ENCODE measurements at regions not wholly inside any gene's neighbourhood (a gene's known extent, or its start where the extent isn't known, plus 50 kb on each side); places are given as distances from the start of the nearest gene placed in this dataset.
"Not testable (repeated sequence)": the region's sequence is repeated elsewhere in the genome, so short reads cannot be mapped to it uniquely, and the experiment has no call there.

DNA sequence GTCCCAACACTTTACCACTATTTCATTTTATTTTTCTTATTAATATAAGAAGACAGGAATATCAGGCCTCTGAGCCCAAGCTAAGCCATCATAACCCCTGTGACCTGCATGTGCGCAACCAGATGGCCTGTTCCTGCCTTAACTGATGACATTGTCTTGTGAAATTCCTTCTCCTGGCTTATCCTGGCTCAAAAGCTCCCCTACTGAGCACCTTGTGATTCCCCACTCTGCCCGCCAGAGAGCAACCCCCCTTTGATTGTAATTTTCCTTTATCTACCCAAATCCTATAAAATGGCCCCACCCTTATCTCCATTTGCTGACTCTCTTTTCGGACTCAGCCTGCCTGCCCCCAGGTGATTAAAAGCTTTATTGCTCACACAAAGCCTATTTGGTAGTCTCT lies 382.8 kb upstream of the HS3ST1 start:
- not testable (repeated sequence) for DNase-seq

DNA sequence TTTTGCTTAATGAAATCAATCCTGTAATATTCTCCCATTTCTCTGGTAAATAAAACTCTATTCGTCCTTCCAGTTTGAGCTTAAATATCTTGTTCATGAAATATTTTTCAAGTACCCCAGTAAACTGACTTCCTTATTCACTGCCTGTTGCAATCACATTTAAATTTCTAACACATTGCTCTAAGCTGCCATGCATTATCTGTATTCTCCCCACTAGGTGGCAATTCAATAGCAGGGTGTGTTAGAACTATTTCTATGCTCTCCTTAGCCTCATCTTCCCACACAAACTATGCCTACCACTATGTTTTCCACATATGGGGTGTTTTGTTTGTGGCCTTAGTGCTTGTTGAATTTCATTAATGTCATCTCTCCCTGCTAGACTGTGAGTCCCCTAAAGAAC lies 377.1 kb upstream of the HS3ST1 start:
- peak; percentile 18 for DNase-seq

DNA sequence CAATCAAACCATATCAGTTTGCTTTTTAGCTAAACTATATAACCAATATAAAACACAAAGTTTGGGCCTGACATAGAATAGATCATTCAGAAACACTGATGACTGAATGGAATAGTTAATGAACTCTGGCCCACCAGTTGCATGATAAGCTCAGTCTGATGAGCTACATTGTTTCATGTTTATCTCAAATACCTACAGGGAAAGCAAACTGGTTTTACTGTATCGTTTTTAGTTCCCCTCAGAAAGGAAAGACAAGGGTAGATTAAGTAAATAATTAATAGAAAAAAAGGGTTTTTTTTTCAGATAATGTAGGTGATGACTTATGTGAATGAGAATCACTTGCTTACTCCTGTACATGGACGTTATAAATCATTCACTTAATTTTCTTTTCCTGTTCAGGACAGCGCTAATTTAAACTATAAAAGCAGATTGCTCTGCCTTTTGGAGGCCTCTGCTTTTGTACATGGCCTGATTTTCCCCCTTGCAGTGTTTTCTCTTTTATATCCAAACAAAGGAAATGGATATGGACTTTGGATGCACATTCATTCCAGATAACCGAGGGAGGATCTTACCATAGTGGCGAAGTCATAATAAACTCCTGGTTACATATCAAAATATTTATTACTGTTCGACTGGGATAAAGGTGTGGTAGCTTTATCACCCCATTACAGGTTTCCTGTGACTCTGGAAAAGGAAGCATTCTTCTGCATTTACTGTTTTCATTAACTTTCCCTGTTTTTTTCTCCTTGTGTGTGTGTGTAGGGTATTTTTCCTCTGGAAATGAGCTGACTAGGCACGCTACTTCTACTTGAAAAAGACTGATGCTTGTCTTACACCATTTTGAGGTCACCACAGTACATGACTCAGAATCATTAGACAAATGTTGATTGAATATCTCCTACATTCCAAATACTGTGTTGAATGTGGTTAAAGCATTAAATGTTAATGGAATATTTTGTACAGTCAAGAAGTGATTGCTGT lies 373.1 kb upstream of the HS3ST1 start:
- DNase-seq, result no peak

DNA sequence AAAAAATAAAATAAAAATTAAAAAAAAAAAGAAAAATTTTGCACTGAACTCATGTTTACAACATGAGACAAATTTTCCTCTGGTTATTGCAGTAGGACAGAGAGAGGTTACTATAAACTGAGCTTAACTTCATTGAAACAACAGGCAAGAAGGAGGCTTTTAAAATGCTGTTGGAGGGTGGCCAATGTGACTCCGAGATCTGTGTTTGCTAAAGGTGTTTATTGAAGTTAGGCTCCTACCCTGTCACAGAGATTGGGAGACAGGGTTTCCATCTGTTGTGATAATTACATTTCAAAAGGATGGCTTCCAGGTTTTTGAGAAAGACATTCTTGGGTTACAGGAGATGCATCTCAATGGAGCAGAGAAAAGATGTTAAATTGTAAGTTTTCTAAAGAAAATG lies 370.5 kb upstream of the HS3ST1 start:
- DNase-seq, result no peak

DNA sequence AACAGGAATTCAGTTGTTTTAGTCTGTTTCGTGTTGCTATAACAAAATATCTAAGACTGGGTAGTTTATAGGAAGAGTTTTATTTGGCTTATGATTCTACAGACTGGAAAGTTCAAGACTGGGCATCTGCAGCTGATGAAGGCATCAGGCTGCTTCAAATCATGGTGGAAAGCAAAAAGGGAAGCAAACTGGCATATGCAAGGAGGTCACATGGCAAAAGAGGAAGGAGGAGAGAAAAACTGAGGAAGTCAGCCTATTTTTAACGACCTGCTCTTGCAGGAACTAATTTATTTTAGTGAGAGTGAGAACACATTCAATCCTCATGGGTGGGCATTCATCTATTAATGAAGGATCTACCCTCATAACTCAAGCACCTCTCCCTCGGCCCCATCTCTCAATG lies 363.1 kb upstream of the HS3ST1 start:
- DNase-seq, result no peak

DNA sequence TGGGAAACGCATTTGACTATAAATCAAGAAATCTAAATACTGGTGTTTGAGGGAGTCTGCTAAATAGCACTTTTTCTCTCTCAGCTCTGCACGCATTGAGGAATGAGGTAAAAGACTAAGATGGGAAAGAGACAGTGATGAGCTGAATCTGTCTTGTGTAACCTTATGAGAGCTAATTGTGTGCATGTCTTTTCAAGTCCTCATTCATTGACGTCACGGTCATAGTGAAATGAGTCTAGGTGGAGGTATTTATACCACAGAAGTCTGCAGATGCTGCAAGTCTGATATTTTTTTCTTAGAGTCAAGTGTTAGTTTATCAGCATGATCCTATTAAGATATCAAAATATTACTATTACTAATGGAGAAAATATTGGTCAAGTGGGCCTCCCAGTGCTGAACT lies 361.5 kb upstream of the HS3ST1 start:
- no peak for DNase-seq

DNA sequence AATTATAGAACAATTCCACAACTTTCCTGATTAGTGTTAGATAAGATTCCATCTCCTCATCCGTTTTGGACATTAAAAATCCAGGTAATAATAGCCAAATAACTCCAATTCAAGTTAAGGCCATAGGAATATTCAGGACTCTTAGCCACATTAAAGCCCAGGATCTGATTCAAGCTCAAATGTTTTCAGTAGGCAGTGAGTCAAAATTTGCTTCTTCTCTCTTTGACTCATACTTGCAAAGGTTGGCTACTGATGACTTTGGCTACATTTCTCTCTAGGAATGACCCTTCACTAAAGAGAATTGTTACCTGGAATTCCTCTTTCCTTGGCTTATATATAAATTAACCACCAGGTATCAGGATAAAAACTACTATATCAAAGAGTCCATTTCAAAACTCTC lies 354.9 kb upstream of the HS3ST1 start:
- DNase-seq, result no peak

DNA sequence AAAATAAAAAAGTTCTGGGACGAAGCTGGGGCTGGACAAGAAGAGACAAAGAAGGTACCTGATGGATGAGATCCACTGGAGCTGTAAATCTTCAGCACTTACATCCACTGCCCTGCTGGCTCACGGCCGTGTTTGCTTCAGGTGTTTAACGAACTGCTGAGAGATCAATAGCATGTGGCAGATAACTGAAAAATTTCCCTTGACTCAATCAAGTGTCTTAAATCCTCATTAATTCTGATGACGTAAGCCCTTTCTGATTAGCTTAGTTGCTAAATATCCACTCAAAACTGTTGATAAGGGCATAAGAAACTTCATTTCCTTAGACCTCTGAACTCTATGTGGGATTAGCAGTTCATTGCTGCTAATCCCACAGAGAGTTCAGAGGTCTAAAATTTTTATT lies 354.2 kb upstream of the HS3ST1 start:
- no peak for DNase-seq

DNA sequence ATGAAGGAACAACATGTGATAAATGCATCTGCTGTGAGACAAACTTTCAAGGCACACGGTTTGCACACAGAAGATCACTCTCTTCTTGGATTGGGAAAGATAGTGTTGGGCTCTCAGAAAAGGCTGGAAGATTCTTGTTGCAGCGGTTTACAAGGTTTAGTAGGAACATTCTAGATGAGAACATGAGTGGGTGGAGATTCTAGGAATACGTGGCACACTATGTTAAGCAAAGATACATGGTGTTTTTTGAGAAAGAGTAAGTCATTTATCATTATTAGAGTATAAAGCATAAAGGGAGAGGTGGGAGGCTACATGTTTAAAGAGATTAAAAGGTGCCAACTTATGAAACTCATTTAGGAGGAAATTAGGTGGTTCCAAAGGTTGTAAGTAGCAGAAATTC lies 348.8 kb upstream of the HS3ST1 start:
- no peak for DNase-seq

DNA sequence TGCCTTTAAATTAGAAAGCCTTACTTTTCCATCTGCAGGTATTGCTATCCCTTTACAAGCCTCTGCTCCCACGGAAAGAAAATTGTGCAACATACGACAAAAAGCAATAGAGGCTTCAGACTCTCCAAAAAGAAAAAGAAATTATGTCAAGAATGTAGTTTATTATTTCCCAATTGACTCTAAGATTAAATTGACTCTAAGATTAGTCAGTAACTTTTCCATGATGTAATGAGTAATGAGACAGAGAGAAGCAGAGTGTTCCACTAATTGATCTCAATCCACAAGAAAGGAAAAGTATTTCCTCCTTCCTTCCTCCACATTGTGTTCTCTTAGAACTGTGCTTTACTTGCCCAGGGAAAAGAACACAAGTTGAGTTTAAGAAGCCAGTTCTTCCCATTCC lies 345.7 kb upstream of the HS3ST1 start:
- DNase-seq, result no peak

DNA sequence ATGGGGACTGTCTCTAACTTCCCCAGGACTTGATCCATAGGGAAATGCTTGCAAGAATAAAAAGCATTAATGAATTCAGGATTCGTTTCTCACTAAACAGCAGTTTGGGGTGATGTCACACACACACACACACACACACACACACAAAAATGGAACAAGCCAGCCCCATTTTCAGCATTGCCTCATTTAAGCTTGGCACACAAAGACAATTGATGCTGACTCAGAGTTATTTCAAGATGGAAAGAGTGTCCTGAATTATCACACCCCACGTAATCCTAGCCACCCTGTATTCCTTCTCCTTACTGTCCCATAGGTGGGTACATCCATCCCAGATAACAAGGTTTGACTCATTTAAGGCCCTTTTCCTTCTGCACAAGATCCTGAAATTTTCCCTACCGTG lies 345.1 kb upstream of the HS3ST1 start:
- DNase-seq, result no peak

DNA sequence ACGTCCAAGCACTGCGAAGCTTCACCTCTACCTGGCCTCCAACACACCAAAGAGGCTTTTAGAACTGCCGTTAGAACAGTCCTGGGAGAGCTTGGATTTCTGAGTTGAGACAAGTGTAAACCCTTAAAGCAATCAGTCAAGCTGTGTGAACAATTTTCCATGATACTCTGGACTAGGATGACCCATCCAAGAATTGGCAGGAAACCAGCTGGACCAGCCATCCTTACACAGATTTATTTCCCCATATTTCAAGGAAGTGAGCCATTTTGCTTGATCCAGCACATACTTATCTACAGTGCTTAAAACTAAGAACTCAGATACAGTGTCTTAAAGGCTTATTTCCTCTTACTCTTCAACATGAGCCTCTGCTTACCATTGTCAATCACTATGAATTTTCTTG lies 340.7 kb upstream of the HS3ST1 start:
- no peak for DNase-seq

DNA sequence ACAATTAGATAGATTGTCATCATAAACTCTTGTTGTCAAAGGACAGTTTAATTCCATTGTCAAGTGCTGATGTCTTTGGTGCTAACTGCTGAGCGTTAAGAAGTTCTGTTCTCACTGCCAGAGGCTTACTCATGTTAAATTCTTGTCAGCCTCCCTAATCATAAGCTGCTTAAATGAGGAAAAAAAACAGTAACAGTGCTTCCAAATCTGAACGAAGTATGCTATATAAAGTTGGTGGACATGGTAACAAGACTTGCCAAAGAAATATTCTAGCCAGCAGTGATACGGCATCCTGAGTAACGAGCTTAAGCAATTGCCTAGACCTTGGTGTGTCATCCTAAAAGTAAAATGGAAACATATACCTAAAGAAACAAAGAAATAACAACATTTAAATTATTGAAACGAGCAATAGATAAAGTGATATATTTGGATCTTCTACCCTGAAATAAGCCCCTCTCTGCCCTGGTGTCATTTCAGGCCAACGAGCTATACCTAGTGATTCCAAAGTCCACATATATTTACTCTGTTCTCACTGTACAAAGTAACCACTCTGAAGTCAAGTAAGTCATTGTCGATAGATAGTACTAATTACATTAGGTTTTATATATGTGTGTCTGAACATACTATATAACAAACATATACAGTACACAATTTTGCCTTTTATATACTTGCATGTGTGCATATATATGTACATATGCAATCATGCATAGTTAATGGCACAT lies 339.7 kb upstream of the HS3ST1 start:
- no peak for DNase-seq

DNA sequence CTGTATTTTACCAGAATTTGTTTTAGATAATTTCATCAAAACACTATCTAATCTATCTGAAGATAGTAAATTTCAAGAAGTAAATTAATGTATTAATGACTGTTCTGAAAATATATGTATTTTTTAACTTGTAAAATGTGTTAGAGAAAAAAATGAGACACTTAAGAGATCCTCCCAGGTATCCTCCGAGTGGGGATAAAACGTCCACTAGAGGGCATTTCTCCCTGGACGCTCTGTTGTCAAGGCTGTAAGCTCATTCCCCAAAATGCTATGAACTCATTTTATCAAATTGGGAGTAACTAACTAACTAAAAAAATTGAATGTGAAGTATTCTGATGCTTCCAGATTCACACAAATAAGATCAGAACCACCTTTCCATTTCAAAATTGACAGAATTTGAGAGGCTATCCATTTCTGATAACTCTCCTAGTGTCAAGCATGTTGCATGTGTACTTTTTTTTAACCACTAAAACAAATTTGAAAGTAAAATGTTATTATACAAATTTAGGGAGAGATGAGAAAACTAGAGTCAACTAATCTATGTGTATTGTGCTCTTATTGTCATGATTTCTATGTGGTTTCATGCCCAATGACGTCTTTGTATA lies 337.3 kb upstream of the HS3ST1 start:
- DNase-seq, result peak; percentile 57

DNA sequence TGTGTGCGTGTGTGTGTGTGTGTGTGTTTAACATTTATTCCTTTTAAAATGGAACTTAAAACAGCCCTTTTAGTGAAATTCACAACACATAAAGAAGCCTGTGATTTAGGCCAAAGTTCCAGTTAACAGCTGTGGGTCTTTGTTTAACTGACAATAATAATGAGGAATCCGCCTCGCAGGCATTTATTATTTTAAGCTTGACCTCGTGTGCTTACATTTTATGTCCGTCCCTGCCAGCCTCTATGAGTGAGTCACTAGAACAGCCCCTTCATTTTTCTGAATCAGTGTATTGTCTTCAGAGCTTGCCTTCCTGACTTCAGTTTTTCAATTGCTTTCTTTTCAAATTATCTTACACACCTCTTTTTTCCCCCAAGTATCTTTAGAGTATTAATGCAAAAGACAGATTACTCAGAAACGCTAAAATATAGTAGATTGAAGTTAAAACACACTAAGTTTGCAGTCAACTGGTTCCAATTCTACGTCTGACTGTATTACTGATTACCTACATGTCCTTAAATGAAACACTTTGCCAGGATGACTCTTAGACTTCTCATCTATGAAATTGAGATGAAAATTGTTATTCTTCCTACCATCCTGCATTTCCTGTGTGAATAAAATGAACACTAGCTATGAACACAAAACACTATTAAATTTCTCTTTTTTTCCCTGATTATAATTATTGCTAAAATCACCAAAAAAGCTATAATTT lies 319.6 kb upstream of the HS3ST1 start:
- peak; percentile 65 for DNase-seq

DNA sequence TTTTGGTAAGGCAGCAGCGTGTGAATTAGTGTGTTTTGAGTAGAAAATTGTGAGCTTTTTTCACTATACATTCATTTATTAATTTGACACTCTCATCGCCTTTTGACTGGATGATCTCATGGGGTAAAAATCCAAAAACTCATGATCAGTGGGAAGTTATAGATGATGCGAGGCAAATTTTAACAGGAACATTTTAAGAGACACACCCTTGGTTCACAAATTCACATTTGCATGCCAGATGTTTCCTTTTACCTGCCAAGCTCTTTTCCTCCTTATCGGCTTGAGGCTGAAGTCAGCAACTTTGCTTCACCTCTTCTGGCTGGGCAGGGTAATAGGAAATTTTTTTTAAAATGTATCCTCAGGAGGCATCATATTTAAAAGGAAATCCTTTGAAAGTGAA lies 318.0 kb upstream of the HS3ST1 start:
- DNase-seq, result no peak

DNA sequence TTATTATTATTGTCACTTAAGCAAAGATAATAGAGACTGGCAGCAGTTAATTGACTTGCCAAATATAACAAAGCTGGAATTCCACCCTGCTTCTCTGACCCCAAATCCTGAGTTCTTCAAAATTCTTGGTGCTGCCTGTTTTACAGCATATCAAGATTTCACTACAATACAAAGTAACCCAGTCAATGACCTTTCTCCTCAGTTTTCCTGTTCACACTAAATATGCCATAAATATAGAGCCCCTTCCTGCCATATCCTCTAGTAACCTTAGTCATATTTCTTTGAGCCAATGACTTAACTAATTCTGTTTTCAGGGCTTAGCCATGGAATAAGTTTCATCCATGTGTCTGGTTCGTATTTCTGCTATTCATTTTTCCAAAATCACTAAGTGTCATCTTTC lies 315.3 kb upstream of the HS3ST1 start:
- DNase-seq, result no peak

DNA sequence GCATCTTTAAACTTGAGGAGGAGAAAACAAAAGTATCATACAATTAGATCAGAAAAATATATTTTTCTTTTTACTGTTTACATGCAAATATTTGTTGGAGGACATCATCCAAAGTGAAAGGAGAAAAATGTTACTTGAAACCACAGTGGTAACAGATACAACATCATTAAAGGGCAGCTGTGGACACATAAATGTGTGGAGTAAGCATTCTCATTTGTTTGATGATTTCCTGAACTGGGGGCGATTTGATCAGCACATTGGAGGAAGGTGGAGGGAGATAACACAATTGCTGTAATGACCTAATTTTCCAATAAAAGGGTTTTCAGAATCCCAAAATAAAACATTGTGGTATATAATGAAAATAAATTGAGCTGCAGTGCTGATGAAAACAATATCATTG lies 314.5 kb upstream of the HS3ST1 start:
- DNase-seq, result no peak

DNA sequence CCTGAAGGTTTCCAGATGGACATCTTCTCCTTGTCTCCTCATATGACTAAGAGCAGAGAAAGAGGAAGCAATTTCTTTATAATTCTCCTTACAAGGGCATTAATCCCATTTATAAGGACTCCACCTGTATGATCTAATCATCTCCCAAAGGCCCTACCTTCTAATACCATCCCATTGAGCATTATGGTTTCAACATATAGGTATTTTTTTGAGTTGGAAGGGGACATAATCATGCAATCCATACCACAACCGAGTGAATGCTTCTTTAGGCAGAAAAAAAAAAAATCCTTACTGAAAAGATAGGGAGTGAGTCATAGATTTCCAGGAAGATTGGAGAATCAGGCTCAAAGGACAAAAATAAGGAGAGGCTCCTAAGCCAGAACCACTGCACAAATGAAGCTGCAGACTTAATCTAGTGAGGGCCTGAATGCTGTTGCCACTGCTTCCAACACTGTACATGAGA lies 312.5 kb upstream of the HS3ST1 start:
- DNase-seq, result no peak

DNA sequence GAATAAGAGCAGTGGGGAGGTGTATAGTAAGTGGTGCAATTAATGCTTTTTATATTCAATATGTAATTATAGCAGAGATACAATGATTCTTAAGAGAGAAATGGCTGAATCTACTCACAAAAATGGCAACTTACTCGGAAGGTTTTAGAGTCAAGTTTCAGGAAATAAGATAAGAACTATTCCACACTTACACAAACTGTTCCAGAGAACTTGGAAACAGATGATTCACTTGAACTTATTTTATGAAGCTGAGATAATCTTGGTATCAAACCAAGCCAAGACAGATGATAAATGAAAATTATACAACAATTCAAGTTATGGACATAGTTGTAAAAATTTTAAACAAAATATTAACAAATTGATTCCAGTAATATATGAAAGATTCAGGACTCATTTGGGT lies 311.3 kb upstream of the HS3ST1 start:
- no peak for DNase-seq

DNA sequence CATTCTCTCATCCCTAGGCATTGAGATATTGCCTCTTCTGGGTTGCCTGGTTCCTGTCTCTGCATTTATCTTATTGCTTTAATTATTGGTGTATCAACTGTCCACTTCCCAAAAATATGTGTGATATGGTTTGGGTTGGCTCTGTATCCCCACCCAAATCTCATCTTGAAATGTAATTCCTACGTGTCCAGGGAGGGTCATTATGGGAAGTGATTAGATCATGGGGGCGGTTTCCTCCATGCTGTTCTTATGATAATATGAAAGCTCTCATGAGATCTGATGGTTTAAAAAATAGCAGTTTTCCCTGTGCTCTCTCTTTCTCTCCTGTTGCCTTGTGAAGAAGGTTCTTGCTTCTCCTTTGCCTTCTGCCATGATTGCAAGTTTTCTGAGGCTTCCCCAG lies 308.3 kb upstream of the HS3ST1 start:
- DNase-seq, result no peak

DNA sequence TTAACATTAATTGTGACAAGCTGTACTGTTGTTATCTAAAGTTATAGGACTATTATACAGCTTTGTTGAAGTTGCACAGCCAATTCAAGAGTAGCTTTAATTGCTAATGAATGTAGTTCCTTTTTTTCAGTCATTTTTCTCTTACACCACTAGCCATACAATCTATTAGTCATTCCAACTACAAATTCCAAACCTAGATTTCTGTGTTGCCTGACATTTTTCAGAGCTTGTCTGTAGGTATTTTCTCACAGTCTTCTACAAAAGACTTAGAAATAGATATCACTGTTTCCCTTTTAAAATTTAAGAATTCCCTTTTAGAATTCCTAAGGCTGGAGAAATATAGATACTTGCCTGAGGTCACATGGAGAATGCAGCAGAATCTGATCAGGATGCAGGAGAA lies 307.0 kb upstream of the HS3ST1 start:
- DNase-seq, result no peak

DNA sequence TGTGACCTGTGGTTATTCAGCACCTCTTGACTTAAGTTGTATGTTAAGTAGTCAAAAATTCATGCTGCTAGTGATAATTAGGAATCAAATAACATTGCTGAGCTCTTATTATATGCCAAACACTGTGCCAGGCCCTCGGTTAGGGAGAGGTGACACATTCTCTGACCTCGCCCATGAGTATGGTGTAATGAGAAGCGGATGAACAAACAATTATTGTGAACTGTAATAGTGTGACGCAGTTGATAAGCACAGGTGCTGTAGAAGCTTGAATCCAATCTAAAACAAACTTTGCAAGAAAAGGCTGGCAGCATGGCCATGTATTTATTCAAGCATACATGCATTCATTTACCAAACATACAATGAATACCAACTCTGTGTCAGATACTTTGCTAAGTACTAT lies 303.5 kb upstream of the HS3ST1 start:
- DNase-seq, result no peak

Data from eye (tissue), 1 donor.